ENCODE measurements at regions not wholly inside any gene's neighbourhood (a gene's known extent, or its start where the extent isn't known, plus 50 kb on each side); places are given as distances from the start of the nearest gene placed in this dataset.

- TF ChIP-seq, protein P1, sequence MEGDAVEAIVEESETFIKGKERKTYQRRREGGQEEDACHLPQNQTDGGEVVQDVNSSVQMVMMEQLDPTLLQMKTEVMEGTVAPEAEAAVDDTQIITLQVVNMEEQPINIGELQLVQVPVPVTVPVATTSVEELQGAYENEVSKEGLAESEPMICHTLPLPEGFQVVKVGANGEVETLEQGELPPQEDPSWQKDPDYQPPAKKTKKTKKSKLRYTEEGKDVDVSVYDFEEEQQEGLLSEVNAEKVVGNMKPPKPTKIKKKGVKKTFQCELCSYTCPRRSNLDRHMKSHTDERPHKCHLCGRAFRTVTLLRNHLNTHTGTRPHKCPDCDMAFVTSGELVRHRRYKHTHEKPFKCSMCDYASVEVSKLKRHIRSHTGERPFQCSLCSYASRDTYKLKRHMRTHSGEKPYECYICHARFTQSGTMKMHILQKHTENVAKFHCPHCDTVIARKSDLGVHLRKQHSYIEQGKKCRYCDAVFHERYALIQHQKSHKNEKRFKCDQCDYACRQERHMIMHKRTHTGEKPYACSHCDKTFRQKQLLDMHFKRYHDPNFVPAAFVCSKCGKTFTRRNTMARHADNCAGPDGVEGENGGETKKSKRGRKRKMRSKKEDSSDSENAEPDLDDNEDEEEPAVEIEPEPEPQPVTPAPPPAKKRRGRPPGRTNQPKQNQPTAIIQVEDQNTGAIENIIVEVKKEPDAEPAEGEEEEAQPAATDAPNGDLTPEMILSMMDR (IDR thresholded peaks at IDR 0.05): no peak
- TF ChIP-seq POLR2A (IDR thresholded peaks at IDR 0.05): no peak
Observed at GRCh38 chr7:68247126-68247525, 1250.5 kb downstream of the TYW1 start.
